ENCODE measurements at regions not wholly inside any gene's neighbourhood (a gene's known extent, or its start where the extent isn't known, plus 50 kb on each side); places are given as distances from the start of the nearest gene placed in this dataset.
"Not testable (repeated sequence)": the region's sequence is repeated elsewhere in the genome, so short reads cannot be mapped to it uniquely, and the experiment has no call there.

- TF ChIP-seq CTCF (conservative IDR thresholded peaks at IDR 0.05) = no peak
- TF ChIP-seq ZFX (IDR thresholded peaks at IDR 0.05) = no peak
These were observed 118.8 kb downstream of the ZNF664 start for GRCh38 chr12:124091835-124092234.

GRCh38 chr12:124092532-124092931 is 119.5 kb downstream of the ZNF664 start:
- not testable (repeated sequence) for H3K27ac ChIP-seq

More at GRCh38 chr12:124091835-124092234, 118.8 kb downstream of the ZNF664 start:
- no peak overlapping the region for H3K27ac ChIP-seq

- H3K27ac ChIP-seq = no peak overlapping the region
- TF ChIP-seq ZFX (IDR thresholded peaks at IDR 0.05) (no peak), CTCF (conservative IDR thresholded peaks at IDR 0.05) (no peak)
These were observed 120.3 kb downstream of the ZNF664 start for GRCh38 chr12:124093297-124093696.

- TF ChIP-seq CTCF (conservative IDR thresholded peaks at IDR 0.05) (no peak), ZFX (IDR thresholded peaks at IDR 0.05) (no peak)
These were observed 121.2 kb downstream of the ZNF664 start for GRCh38 chr12:124094188-124094587.

GRCh38 chr12:124094733-124095132 is 121.7 kb downstream of the ZNF664 start:
- TF ChIP-seq ZFX (IDR thresholded peaks at IDR 0.05) = no peak
- no peak for TF ChIP-seq CTCF (conservative IDR thresholded peaks at IDR 0.05)
- no peak overlapping the region for H3K27ac ChIP-seq

More at GRCh38 chr12:124094188-124094587, 121.2 kb downstream of the ZNF664 start:
- no peak overlapping the region for H3K27ac ChIP-seq

- H3K27ac ChIP-seq = no peak overlapping the region
- no peak for TF ChIP-seq CTCF (conservative IDR thresholded peaks at IDR 0.05)
- no peak for TF ChIP-seq ZFX (IDR thresholded peaks at IDR 0.05)
These were observed 123.1 kb downstream of the ZNF664 start for GRCh38 chr12:124096109-124096508.

- H3K27ac ChIP-seq = no peak overlapping the region
- no peak for TF ChIP-seq CTCF (conservative IDR thresholded peaks at IDR 0.05)
- no peak for TF ChIP-seq ZFX (IDR thresholded peaks at IDR 0.05)
These were observed 123.9 kb downstream of the ZNF664 start for GRCh38 chr12:124096869-124097434.

- TF ChIP-seq CTCF (conservative IDR thresholded peaks at IDR 0.05) = no peak
- no peak for TF ChIP-seq ZFX (IDR thresholded peaks at IDR 0.05)
These were observed 124.7 kb downstream of the ZNF664 start for GRCh38 chr12:124097701-124098100.

More at GRCh38 chr12:124097701-124098100, 124.7 kb downstream of the ZNF664 start:
- H3K27ac ChIP-seq = no peak overlapping the region
